ENCODE measurements at regions not wholly inside any gene's neighbourhood (a gene's known extent, or its start where the extent isn't known, plus 50 kb on each side); places are given as distances from the start of the nearest gene placed in this dataset.

DNA sequence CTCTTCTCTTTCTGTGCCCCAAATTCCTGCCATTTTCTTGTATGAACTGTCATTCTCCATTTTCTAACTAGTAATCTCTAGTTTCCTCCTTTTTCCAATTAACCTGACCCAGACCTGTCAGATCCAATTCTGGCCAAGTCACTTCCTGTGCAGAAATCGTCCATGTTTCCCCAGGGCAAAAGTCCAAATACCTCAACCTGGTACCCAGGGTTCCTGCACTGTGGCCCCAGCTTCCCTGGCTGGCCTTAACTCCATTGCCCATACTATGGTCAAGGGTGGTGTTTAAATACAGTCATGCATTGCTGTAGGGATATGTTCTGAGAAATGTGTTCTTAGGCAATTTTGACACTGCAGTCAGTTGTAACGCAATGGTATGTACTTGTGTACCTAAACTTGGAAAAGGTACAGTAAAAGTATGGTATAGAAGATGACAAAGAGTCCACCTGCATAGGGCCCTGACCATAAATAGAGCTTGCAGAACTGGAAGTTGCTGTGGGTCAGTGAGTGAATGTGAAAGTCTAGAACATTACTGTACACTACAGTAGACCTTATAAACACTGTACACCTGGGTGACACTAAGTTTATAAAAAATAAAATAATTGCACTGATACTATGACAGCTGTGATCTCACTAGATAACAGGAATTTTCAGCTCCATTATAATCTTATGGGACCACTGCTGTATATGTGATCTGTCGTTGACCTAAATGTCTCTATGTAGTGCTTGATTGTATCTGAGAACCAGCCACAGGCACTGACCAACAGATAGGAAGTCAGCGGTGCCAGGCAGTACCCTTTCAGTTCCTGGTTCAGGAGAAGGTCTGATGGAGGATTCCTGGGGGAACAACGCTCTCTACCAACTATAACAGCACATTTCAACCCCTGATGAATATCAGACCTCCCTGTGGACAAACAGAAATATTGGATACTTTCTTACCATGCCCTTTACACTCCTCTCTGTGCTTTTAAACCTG, 336.1 kb upstream of the PROK2 start:
- no peak for DNase-seq
- Histone ChIP-seq H3K4me1 (ENCODE audit: control insufficient read depth, insufficient read depth, low read length) (no peaks in the 10 kb centered on the region), H3K27me3 (ENCODE audit: control insufficient read depth, insufficient read depth, low read length) (no peaks in the 10 kb centered on the region), H3K36me3 (ENCODE audit: control insufficient read depth, insufficient read depth, low read length) (no peaks in the 10 kb centered on the region), H3K9me3 (replicated peaks; ENCODE audit: control insufficient read depth, low read depth, low read length) (no peaks in the 10 kb centered on the region), H3K4me3 (ENCODE audit: low read length) (no peak overlapping the region), H3K27ac (ENCODE audit: low read length) (no peak overlapping the region)
- 93% methylated on average over 2 of the region's 5 CpGs for WGBS (ENCODE audit: insufficient coverage)

DNA sequence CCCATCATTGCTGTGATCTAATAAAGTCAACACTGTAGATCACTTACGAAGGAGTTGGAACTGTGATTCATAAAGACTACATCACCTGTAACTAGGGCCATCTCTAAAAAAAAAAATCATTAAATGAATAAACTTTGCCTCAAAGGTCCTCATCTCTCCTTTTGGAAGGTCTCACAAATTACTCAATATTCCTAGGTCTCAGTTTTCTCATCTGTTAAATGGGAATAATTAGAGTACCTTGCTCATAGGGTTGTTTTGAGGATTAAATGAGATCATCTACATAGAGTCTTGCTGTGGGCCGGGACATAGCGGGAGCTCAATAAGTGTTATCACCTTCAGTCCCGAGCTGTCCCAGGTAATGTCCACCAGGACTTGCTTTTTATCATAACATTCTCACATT, 335.1 kb upstream of the PROK2 start:
- no CpG with 5 or more reads among the region's 4 CpGs for WGBS (ENCODE audit: insufficient coverage)
- no peak for DNase-seq
- Histone ChIP-seq H3K4me1 (ENCODE audit: control insufficient read depth, insufficient read depth, low read length) (no peaks in the 10 kb centered on the region), H3K36me3 (ENCODE audit: control insufficient read depth, insufficient read depth, low read length) (no peaks in the 10 kb centered on the region), H3K27ac (ENCODE audit: low read length) (no peak overlapping the region), H3K27me3 (ENCODE audit: control insufficient read depth, insufficient read depth, low read length) (no peaks in the 10 kb centered on the region), H3K4me3 (ENCODE audit: low read length) (no peak overlapping the region), H3K9me3 (replicated peaks; ENCODE audit: control insufficient read depth, low read depth, low read length) (no peaks in the 10 kb centered on the region)

DNA sequence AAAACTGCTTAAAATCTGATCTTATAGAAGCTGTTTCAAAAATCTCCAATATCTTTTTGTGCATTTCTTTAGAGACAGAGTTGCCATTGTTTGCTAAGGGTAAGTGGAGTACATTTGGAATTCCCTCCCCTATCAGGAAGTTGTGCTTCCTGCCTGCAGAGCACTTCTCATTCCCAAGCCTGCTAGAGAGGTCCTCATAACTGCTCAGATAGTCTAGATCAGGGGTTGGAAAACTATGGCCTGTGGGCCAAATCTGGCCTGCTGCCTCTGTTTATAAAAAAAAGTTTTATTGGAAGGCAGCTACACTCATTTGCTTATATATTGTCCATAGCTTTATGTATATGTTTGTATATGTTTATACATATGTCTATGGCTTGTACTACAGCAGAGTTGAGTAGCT, 333.7 kb upstream of the PROK2 start:
- no peak for DNase-seq
- no peaks in the 10 kb centered on the region for H3K9me3 ChIP-seq (replicated peaks; ENCODE audit: control insufficient read depth, low read depth, low read length)
- no peak overlapping the region for H3K27ac ChIP-seq (ENCODE audit: low read length)
- no peaks in the 10 kb centered on the region for H3K36me3 ChIP-seq (ENCODE audit: control insufficient read depth, insufficient read depth, low read length)
- H3K4me1 ChIP-seq (ENCODE audit: control insufficient read depth, insufficient read depth, low read length): no peaks in the 10 kb centered on the region
- no peak overlapping the region for H3K4me3 ChIP-seq (ENCODE audit: low read length)
- no peaks in the 10 kb centered on the region for H3K27me3 ChIP-seq (ENCODE audit: control insufficient read depth, insufficient read depth, low read length)

DNA sequence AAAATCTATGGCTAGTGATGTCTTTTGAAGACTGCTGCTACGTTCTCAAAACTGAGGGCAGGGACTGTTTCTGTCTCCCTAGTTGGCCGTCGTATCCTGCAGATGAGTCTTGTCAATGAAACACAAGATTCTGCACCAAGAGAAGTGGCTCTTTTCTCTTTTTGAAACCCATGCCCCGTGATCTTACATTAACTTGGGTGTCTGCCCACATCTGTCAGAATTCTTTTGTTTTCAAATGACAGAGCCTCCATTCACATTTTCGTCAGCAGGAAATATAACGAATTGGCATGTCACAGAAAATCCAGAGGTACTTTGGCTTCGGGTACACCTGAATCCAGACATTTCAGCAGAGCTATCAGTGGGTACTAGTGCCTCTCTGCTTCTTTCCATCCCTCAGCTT, 331.3 kb upstream of the PROK2 start:
- H3K4me1 ChIP-seq (ENCODE audit: control insufficient read depth, insufficient read depth, low read length): no peaks in the 10 kb centered on the region
- no peak for DNase-seq
- no peaks in the 10 kb centered on the region for H3K9me3 ChIP-seq (replicated peaks; ENCODE audit: control insufficient read depth, low read depth, low read length)
- no peaks in the 10 kb centered on the region for H3K27me3 ChIP-seq (ENCODE audit: control insufficient read depth, insufficient read depth, low read length)
- H3K4me3 ChIP-seq (ENCODE audit: low read length): no peak overlapping the region
- WGBS (ENCODE audit: insufficient coverage): 93% methylated on average over 7 of the region's 7 CpGs
- H3K36me3 ChIP-seq (ENCODE audit: control insufficient read depth, insufficient read depth, low read length): no peaks in the 10 kb centered on the region
- H3K27ac ChIP-seq (ENCODE audit: low read length): no peak overlapping the region

DNA sequence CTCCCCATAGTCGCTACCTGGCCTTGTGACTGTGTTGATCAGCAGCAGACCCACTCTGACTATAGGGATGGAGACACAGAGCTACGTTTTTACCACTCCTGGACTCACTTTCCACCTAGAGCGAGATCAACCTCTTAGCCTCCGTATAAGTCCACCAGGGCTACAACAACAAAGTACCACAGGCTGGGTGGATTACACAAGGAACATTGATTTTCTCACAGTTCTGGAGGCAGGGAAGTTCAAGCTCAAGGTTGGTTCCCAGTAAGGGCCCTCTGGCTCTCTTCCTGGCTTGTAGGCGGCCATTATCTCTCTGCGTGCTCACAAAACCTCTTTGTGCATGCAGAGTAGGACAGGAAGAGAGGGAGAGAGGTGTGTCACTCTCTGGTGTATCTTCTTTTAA, 330.4 kb upstream of the PROK2 start:
- Histone ChIP-seq H3K9me3 (replicated peaks; ENCODE audit: control insufficient read depth, low read depth, low read length) (no peaks in the 10 kb centered on the region), H3K4me3 (ENCODE audit: low read length) (no peak overlapping the region), H3K27me3 (ENCODE audit: control insufficient read depth, insufficient read depth, low read length) (no peaks in the 10 kb centered on the region), H3K36me3 (ENCODE audit: control insufficient read depth, insufficient read depth, low read length) (no peaks in the 10 kb centered on the region), H3K27ac (ENCODE audit: low read length) (no peak overlapping the region), H3K4me1 (ENCODE audit: control insufficient read depth, insufficient read depth, low read length) (no peaks in the 10 kb centered on the region)
- WGBS (ENCODE audit: insufficient coverage): 82% methylated on average over 3 of the region's 6 CpGs
- no peak for DNase-seq

DNA sequence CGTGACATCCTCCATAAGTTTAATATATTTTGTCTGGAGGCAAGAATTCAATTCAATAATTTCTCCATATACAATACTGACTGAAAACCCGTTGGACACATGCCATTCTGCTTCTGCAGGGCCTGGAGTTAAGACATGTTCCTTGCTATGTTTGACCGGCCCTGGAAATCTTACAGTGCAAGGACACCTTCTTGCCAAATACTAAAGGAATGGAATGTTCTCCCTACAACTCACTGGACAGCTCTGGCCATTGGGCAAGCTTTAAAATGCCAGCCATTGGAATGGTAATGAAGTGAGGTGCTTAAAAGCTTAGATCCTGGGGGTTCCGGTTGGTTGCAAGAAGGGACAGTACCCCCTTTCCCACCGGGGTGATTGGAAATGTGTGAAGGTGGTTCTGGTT, 329.8 kb upstream of the PROK2 start:
- DNase-seq: no peak
- Histone ChIP-seq H3K36me3 (ENCODE audit: control insufficient read depth, insufficient read depth, low read length) (no peaks in the 10 kb centered on the region), H3K27ac (ENCODE audit: low read length) (no peak overlapping the region), H3K4me3 (ENCODE audit: low read length) (no peak overlapping the region), H3K9me3 (replicated peaks; ENCODE audit: control insufficient read depth, low read depth, low read length) (no peaks in the 10 kb centered on the region), H3K4me1 (ENCODE audit: control insufficient read depth, insufficient read depth, low read length) (no peaks in the 10 kb centered on the region), H3K27me3 (ENCODE audit: control insufficient read depth, insufficient read depth, low read length) (no peaks in the 10 kb centered on the region)
- WGBS (ENCODE audit: insufficient coverage): 95% methylated on average over 3 of the region's 5 CpGs

DNA sequence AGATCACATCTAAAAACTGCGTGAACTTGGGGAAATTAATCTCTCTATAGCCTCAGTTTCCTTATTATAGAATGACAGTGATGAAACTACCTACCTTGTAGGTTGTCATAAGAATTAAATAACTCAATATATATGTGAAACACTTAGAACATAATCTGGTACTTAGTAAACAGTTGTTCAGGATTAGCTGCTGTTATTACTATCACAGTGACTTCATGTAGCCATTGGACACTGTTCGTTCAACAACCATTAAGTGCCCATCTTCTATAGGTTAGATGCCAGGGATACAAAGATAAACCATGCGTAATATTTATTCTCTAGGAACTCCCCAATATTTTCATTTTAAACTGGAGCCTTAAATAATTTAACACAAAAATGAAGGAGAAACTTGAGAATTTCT, 329.0 kb upstream of the PROK2 start:
- H3K4me3 ChIP-seq (ENCODE audit: low read length): no peak overlapping the region
- no peaks in the 10 kb centered on the region for H3K27me3 ChIP-seq (ENCODE audit: control insufficient read depth, insufficient read depth, low read length)
- H3K27ac ChIP-seq (ENCODE audit: low read length): no peak overlapping the region
- WGBS (ENCODE audit: insufficient coverage): no CpG with 5 or more reads among the region's 3 CpGs
- no peaks in the 10 kb centered on the region for H3K4me1 ChIP-seq (ENCODE audit: control insufficient read depth, insufficient read depth, low read length)
- H3K9me3 ChIP-seq (replicated peaks; ENCODE audit: control insufficient read depth, low read depth, low read length): no peaks in the 10 kb centered on the region
- H3K36me3 ChIP-seq (ENCODE audit: control insufficient read depth, insufficient read depth, low read length): no peaks in the 10 kb centered on the region
- DNase-seq: no peak

DNA sequence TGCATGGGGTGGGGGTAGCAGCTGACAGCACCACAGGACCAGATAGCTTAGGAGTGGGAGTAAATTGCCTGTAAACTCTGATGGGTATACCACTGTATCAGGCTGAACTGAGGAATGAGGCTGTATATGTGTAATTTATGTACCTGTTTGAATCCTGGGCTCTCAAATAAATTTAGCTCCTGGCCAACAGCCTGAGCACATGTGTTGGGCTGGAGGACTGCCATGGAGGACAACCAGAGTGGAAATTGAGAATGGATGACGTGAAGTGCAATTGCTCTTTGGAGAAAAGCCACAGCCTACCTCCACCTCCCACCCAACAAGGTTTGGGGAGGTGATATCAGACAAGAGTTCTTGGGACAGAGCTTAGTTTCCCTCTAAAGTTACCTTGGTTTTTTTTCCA, 328.6 kb upstream of the PROK2 start:
- no peak for DNase-seq
- H3K27ac ChIP-seq (ENCODE audit: low read length): no peak overlapping the region
- no peaks in the 10 kb centered on the region for H3K27me3 ChIP-seq (ENCODE audit: control insufficient read depth, insufficient read depth, low read length)
- no CpG with 5 or more reads among the region's 1 CpG for WGBS (ENCODE audit: insufficient coverage)
- H3K36me3 ChIP-seq (ENCODE audit: control insufficient read depth, insufficient read depth, low read length): no peaks in the 10 kb centered on the region
- H3K4me3 ChIP-seq (ENCODE audit: low read length): no peak overlapping the region
- no peaks in the 10 kb centered on the region for H3K9me3 ChIP-seq (replicated peaks; ENCODE audit: control insufficient read depth, low read depth, low read length)
- H3K4me1 ChIP-seq (ENCODE audit: control insufficient read depth, insufficient read depth, low read length): no peaks in the 10 kb centered on the region

DNA sequence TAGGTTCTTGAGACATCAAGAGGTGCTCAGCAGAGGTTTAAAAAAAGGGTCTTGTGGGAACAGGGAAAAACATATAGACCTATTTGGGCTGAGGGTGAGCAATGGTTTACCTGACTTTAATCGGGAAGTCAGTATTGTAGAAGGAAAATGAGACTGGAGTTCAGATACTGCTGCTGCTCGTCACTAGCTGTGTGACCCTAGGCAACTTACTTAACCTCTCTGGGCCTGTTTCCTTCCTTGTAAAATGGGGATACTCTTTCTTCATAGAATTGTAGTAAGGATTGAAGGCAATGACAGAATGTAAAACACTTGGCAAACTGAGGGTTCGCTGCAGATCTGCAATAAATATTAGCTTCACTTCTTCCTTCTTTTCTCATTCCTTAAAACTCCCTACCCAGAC, 327.5 kb upstream of the PROK2 start:
- Histone ChIP-seq H3K4me1 (ENCODE audit: control insufficient read depth, insufficient read depth, low read length) (no peaks in the 10 kb centered on the region), H3K36me3 (ENCODE audit: control insufficient read depth, insufficient read depth, low read length) (no peaks in the 10 kb centered on the region), H3K27me3 (ENCODE audit: control insufficient read depth, insufficient read depth, low read length) (no peaks in the 10 kb centered on the region), H3K9me3 (replicated peaks; ENCODE audit: control insufficient read depth, low read depth, low read length) (no peaks in the 10 kb centered on the region), H3K4me3 (ENCODE audit: low read length) (no peak overlapping the region), H3K27ac (ENCODE audit: low read length) (no peak overlapping the region)
- DNase-seq: no peak
- whole genome bisulfite sequencing (ENCODE audit: insufficient coverage): 100% methylated on average over 1 of the region's 3 CpGs

DNA sequence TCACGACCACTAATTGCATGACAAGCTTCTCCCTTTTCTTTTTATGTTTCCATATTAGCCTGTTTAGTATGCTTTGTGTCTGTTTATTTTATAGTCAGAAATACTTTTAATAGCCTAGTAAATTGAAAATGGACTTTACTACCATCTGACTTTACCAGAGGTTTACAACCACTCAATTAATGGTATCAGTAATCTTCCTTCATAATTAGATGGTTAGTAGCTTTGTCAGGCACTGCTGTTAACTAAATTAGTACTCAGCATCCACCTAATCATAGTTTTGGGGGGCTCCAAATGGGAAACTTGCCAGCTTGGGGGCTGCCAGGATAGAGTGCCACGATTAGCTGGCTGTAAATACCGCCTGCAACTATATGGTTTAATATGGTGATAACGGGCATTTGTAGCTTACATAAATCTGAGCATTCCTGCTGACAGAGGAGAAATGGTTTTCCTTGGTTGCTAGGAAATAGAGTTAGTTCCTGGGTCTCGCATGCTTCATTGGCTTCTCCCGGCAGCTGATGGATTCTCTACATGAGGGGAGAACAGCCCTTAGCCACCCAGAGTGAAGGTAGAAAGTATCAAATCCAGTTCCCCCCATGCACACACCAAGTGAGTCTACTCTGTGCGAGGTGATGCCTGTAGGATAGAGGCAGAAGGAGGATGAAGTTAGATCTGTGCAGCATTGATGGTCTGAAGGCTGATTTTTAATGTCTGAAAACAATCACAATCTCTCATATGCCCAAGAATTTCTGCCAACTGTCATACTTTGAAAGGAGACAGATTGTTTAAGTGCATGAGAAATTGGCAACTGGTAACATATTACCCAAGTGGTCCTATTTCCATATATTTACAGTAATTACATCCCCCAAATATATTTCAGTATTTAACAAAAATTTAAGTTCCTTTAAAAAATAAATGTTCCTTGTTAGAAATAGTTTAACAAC, 326.6 kb upstream of the PROK2 start:
- Histone ChIP-seq H3K4me1 (ENCODE audit: control insufficient read depth, insufficient read depth, low read length) (no peaks in the 10 kb centered on the region), H3K36me3 (ENCODE audit: control insufficient read depth, insufficient read depth, low read length) (no peaks in the 10 kb centered on the region), H3K27ac (ENCODE audit: low read length) (no peak overlapping the region), H3K9me3 (replicated peaks; ENCODE audit: control insufficient read depth, low read depth, low read length) (no peaks in the 10 kb centered on the region), H3K4me3 (ENCODE audit: low read length) (no peak overlapping the region), H3K27me3 (ENCODE audit: control insufficient read depth, insufficient read depth, low read length) (no peaks in the 10 kb centered on the region)
- 29% methylated on average over 1 of the region's 7 CpGs for WGBS (ENCODE audit: insufficient coverage)
- no peak for DNase-seq

Measured in muscle of leg (tissue), 3 donors.